ENCODE measurements at regions not wholly inside any gene's neighbourhood (a gene's known extent, or its start where the extent isn't known, plus 50 kb on each side); places are given as distances from the start of the nearest gene placed in this dataset.

DNA sequence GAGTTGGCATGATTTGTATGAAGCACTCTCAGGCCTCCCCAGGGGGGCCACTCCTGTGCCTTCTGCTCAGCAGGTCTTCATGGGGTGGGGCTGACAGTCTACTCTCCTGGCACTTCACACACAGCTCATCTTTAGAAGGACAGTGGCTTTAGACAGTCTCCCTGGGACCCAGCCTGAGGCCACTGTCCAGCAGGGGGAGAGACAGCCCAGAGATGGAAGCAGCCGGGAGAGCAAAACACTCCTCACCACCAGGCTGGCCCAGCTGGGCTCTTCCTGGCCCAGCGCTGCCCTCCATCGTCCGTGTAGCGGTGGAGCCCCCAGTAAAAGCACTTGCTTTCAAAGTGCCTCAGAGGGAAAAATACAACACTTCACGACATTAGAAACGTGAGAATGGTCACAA, 62.0 kb upstream of the CRHR1 start (continued):
- TF ChIP-seq ZSCAN21 (CRISPR knock-in tag; IDR thresholded peaks at IDR 0.05; ENCODE audit: borderline replicate concordance): no peak
- peak; percentile 60; the same call in 1 of the 2 replicates for TF ChIP-seq ZNF768 (CRISPR knock-in tag; IDR thresholded peaks at IDR 0.05)
- no peak for TF ChIP-seq ZNF441 (CRISPR knock-in tag; IDR thresholded peaks at IDR 0.05; ENCODE audit: borderline replicate concordance)
- TF ChIP-seq ZNF598 (CRISPR knock-in tag; IDR thresholded peaks at IDR 0.05; ENCODE audit: borderline replicate concordance): no peak
- TF ChIP-seq ZNF510 (CRISPR knock-in tag; IDR thresholded peaks at IDR 0.05; ENCODE audit: low read depth): no peak
- peak; percentile 36 for TF ChIP-seq TEAD3 (CRISPR knock-in tag; optimal IDR thresholded peaks at IDR 0.05; ENCODE audit: borderline replicate concordance)
- TF ChIP-seq ZBTB26 (CRISPR knock-in tag; IDR thresholded peaks at IDR 0.05; ENCODE audit: borderline replicate concordance): no peak
- no peak for TF ChIP-seq HDAC6 (IDR thresholded peaks at IDR 0.05; ENCODE audit: low read depth, low read length)
- TF ChIP-seq FOSL2 (CRISPR knock-in tag; IDR thresholded peaks at IDR 0.05): 0 out of 2 replicates have a peak, but pooled peaks have one; percentile 6
- no peak for TF ChIP-seq ZBTB4 (CRISPR knock-in tag; IDR thresholded peaks at IDR 0.05; ENCODE audit: borderline replicate concordance)
- TF ChIP-seq THRA (CRISPR knock-in tag; IDR thresholded peaks at IDR 0.05; ENCODE audit: borderline replicate concordance): 0 out of 2 replicates have a peak, but pooled peaks have one; percentile 13
- TF ChIP-seq HOMEZ (CRISPR knock-in tag; IDR thresholded peaks at IDR 0.05; ENCODE audit: low read depth): 0 out of 2 replicates have a peak, but pooled peaks have one; percentile 38
- TF ChIP-seq SOX6 (IDR thresholded peaks at IDR 0.05): no peak
- 0 out of 2 replicates have a peak, but pooled peaks have one; percentile 13 for TF ChIP-seq SOX6 (CRISPR knock-in tag; IDR thresholded peaks at IDR 0.05)
- no peak for TF ChIP-seq ZNF749 (CRISPR knock-in tag; IDR thresholded peaks at IDR 0.05; ENCODE audit: borderline replicate concordance)
- TF ChIP-seq, protein P1, sequence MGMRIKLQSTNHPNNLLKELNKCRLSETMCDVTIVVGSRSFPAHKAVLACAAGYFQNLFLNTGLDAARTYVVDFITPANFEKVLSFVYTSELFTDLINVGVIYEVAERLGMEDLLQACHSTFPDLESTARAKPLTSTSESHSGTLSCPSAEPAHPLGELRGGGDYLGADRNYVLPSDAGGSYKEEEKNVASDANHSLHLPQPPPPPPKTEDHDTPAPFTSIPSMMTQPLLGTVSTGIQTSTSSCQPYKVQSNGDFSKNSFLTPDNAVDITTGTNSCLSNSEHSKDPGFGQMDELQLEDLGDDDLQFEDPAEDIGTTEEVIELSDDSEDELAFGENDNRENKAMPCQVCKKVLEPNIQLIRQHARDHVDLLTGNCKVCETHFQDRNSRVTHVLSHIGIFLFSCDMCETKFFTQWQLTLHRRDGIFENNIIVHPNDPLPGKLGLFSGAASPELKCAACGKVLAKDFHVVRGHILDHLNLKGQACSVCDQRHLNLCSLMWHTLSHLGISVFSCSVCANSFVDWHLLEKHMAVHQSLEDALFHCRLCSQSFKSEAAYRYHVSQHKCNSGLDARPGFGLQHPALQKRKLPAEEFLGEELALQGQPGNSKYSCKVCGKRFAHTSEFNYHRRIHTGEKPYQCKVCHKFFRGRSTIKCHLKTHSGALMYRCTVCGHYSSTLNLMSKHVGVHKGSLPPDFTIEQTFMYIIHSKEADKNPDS (CRISPR knock-in tag; IDR thresholded peaks at IDR 0.05): no peak
- TF ChIP-seq ZNF326 (CRISPR knock-in tag; IDR thresholded peaks at IDR 0.05; ENCODE audit: borderline replicate concordance): no peak
- no peak for TF ChIP-seq SOX5 (CRISPR knock-in tag; IDR thresholded peaks at IDR 0.05; ENCODE audit: borderline replicate concordance)
